Liver (tissue), 3 donors: ENCODE measurements at regions not wholly inside any gene's neighbourhood (a gene's known extent, or its start where the extent isn't known, plus 50 kb on each side); places are given as distances from the start of the nearest gene placed in this dataset.

Experiments used
- CTCF ChIP-seq: fragments of 150-350 bp; IDR thresholded peaks from 2 replicates; pipeline ENCODE4 v1.5.1; 2017; ENCODE audit warnings: improper control_type of control experiment, low read depth, low read length; ENCODE audit not compliant: missing input control
- FOXA2 ChIP-seq: IDR thresholded peaks from 2 replicates; pipeline ENCODE4 v1.6.1; 2016; ENCODE audit warnings: antibody characterized with exemption
- NR2F2 ChIP-seq: IDR thresholded peaks from 2 replicates; pipeline ENCODE4 v1.6.1; 2016; ENCODE audit warnings: antibody characterized with exemption
- TAF1 ChIP-seq: conservative IDR thresholded peaks from 2 replicates; pipeline ENCODE4 v1.6.1; 2016; ENCODE audit warnings: antibody characterized with exemption, mild to moderate bottlenecking
- donor health status: healthy.
- donor health status: healthy.

- TF ChIP-seq CTCF: no peak
- no peak for TF ChIP-seq NR2F2
- TF ChIP-seq TAF1: no peak
- no peak for TF ChIP-seq FOXA2
Observed at GRCh38 chr9:4935001-4935672, 49.9 kb upstream of the JAK2 start (continued).
